ENCODE measurements at regions not wholly inside any gene's neighbourhood (a gene's known extent, or its start where the extent isn't known, plus 50 kb on each side); places are given as distances from the start of the nearest gene placed in this dataset.

GRCh38 chr20:21601799-21602198, 87.9 kb upstream of the NKX2-2 start:
- TF ChIP-seq NR2F2 (IDR thresholded peaks at IDR 0.05) = no peak
- no peak for TF ChIP-seq TAF1 (conservative IDR thresholded peaks at IDR 0.05)
- TF ChIP-seq ZBTB33 (IDR thresholded peaks at IDR 0.05) = no peak
- no peak for TF ChIP-seq HNF4G (IDR thresholded peaks at IDR 0.05)
- TF ChIP-seq REST (IDR thresholded peaks at IDR 0.05) = no peak
- no peak for TF ChIP-seq MAX (IDR thresholded peaks at IDR 0.05)
- TF ChIP-seq RXRA (IDR thresholded peaks at IDR 0.05) = no peak
- TF ChIP-seq HNF4A (conservative IDR thresholded peaks at IDR 0.05) = no peak
- TF ChIP-seq YY1 (IDR thresholded peaks at IDR 0.05) = no peak
- no peak for TF ChIP-seq RAD21 (IDR thresholded peaks at IDR 0.05)
- no peak for TF ChIP-seq FOXA2 (IDR thresholded peaks at IDR 0.05)
- no peak for TF ChIP-seq GABPA (IDR thresholded peaks at IDR 0.05 in 1 of 2, conservative IDR thresholded peaks at IDR 0.05 in 1 of 2)
- TF ChIP-seq SP1 (IDR thresholded peaks at IDR 0.05) = no peak
- TF ChIP-seq EGR1 (IDR thresholded peaks at IDR 0.05; ENCODE audit: low read depth in 2 of 2) = no peak
- Histone ChIP-seq H3K9ac (ENCODE audit: low read depth in 1 of 2, low read length in 2 of 2) (no peak overlapping the region), H3K27ac (ENCODE audit: low read depth in 1 of 2, low read length in 2 of 2) (no peak overlapping the region), H3K4me3 (ENCODE audit: low read depth in 1 of 3, low read length in 3 of 3) (no peak overlapping the region), H3K27me3 (ENCODE audit: control insufficient read depth in 4 of 4, insufficient read depth in 4 of 4, low read length in 3 of 4) (no peaks in the 10 kb centered on the region), H3K4me1 (ENCODE audit: control insufficient read depth in 4 of 4, insufficient read depth in 4 of 4, low read length in 3 of 4) (no peaks in the 10 kb centered on the region), H3K36me3 (ENCODE audit: control insufficient read depth in 4 of 4, insufficient read depth in 3 of 4, low read depth in 1 of 4, low read length in 3 of 4) (peaks cover 0 to 7% (median 0%) of the 10 kb centered on the region in 4 donors), H3K9me3 (ENCODE audit: control insufficient read depth in 4 of 4, low read length in 3 of 4) (peaks cover 0 to 11% (median 6%) of the 10 kb centered on the region in 4 donors)
- WGBS = 59% methylated on average over 4 of the region's 4 CpGs
- DNase-seq (ENCODE audit: low spot score) = no peak

GRCh38 chr20:21586682-21587081, 72.8 kb upstream of the NKX2-2 start:
- no peaks in the 10 kb centered on the region for H3K4me1 ChIP-seq (ENCODE audit: control insufficient read depth in 4 of 4, insufficient read depth in 4 of 4, low read length in 3 of 4)
- H3K4me3 ChIP-seq (ENCODE audit: low read depth in 1 of 3, low read length in 3 of 3) = no peak overlapping the region
- H3K9me3 ChIP-seq (ENCODE audit: control insufficient read depth in 4 of 4, low read length in 3 of 4) = no peaks in the 10 kb centered on the region
- H3K27ac ChIP-seq (ENCODE audit: low read depth in 1 of 2, low read length in 2 of 2) = no peak overlapping the region
- H3K27me3 ChIP-seq (ENCODE audit: control insufficient read depth in 4 of 4, insufficient read depth in 4 of 4, low read length in 3 of 4) = no peaks in the 10 kb centered on the region
- TF ChIP-seq HNF4G (IDR thresholded peaks at IDR 0.05) (no peak), YY1 (IDR thresholded peaks at IDR 0.05) (no peak), ZBTB33 (IDR thresholded peaks at IDR 0.05) (no peak), MAX (IDR thresholded peaks at IDR 0.05) (no peak), HNF4A (conservative IDR thresholded peaks at IDR 0.05) (no peak), EGR1 (IDR thresholded peaks at IDR 0.05; ENCODE audit: low read depth in 2 of 2) (no peak), GABPA (IDR thresholded peaks at IDR 0.05 in 1 of 2, conservative IDR thresholded peaks at IDR 0.05 in 1 of 2) (no peak), CTCF (IDR thresholded peaks at IDR 0.05; ENCODE audit: low read depth, low read length, missing input control) (no peak), JUND (IDR thresholded peaks at IDR 0.05) (no peak), RXRA (IDR thresholded peaks at IDR 0.05) (no peak), NR2F2 (IDR thresholded peaks at IDR 0.05) (no peak), FOXA2 (IDR thresholded peaks at IDR 0.05) (no peak), SP1 (IDR thresholded peaks at IDR 0.05) (no peak), RAD21 (IDR thresholded peaks at IDR 0.05) (no peak), TAF1 (conservative IDR thresholded peaks at IDR 0.05) (no peak)
- no peaks in the 10 kb centered on the region for H3K36me3 ChIP-seq (ENCODE audit: control insufficient read depth in 4 of 4, insufficient read depth in 3 of 4, low read depth in 1 of 4, low read length in 3 of 4)
- no peak for DNase-seq (ENCODE audit: low spot score)
- WGBS = 86% methylated on average over 4 of the region's 4 CpGs
- H3K9ac ChIP-seq (ENCODE audit: low read depth in 1 of 2, low read length in 2 of 2) = no peak overlapping the region
